T follicular helper cell (primary cell): ENCODE measurements at regions not wholly inside any gene's neighbourhood (a gene's known extent, or its start where the extent isn't known, plus 50 kb on each side); places are given as distances from the start of the nearest gene placed in this dataset.
"Not testable (repeated sequence)": the region's sequence is repeated elsewhere in the genome, so short reads cannot be mapped to it uniquely, and the experiment has no call there.

Experiments
- DNase-seq: peaks from one replicate; pipeline ENCODE4 v3.0.0-alpha.2; 2020; ENCODE audit warnings: low read depth

- DNase-seq: no peak
Observed at GRCh38 chr7:113030489-113030888, 56.1 kb downstream of the GPR85 start.

- no peak for DNase-seq
Observed at GRCh38 chr7:113026941-113027340, 59.7 kb downstream of the GPR85 start.

GRCh38 chr7:113017144-113017857 lies 69.3 kb downstream of the GPR85 start:
- DNase-seq: not testable (repeated sequence)

- DNase-seq: no peak
Observed at GRCh38 chr7:113015034-113015645, 71.5 kb downstream of the GPR85 start.

GRCh38 chr7:113013761-113014449 lies 72.7 kb downstream of the GPR85 start:
- no peak for DNase-seq

GRCh38 chr7:113012862-113013261 lies 73.8 kb downstream of the GPR85 start:
- DNase-seq: not testable (repeated sequence)

GRCh38 chr7:113010377-113010776 lies 76.2 kb downstream of the GPR85 start:
- DNase-seq: no peak

GRCh38 chr7:113008755-113009154 lies 77.9 kb downstream of the GPR85 start:
- no peak for DNase-seq

GRCh38 chr7:113004726-113005454 lies 81.7 kb downstream of the GPR85 start:
- no peak for DNase-seq

GRCh38 chr7:113000316-113001020 lies 86.2 kb downstream of the GPR85 start:
- no peak for DNase-seq

GRCh38 chr7:112997831-112998230 lies 88.8 kb downstream of the GPR85 start:
- DNase-seq: no peak

GRCh38 chr7:112996331-112996871 lies 90.2 kb downstream of the GPR85 start:
- no peak for DNase-seq

GRCh38 chr7:112995059-112995824 lies 91.4 kb downstream of the GPR85 start:
- no peak for DNase-seq

- DNase-seq: no peak
Observed at GRCh38 chr7:112994656-112995055, 92.0 kb downstream of the GPR85 start.

GRCh38 chr7:112990624-112991023 lies 96.0 kb downstream of the GPR85 start:
- no peak for DNase-seq

- no peak for DNase-seq
Observed at GRCh38 chr7:112989531-112989930, 97.1 kb downstream of the GPR85 start.

GRCh38 chr7:112987171-112987570 lies 99.5 kb downstream of the GPR85 start:
- DNase-seq: no peak

- DNase-seq: no peak
Observed at GRCh38 chr7:112986256-112987031, 100.2 kb downstream of the GPR85 start.

GRCh38 chr7:112985377-112985987 lies 101.1 kb downstream of the GPR85 start:
- no peak for DNase-seq
